Thyroid gland (tissue), 4 donors: ENCODE measurements at regions not wholly inside any gene's neighbourhood (a gene's known extent, or its start where the extent isn't known, plus 50 kb on each side); places are given as distances from the start of the nearest gene placed in this dataset.

ENCODE experiments used
- DNase-seq, 2 donors: peaks; one replicate each; pipeline ENCODE4 v3.0.0-alpha.2; 2019
- H3K27ac ChIP-seq, 3 donors: fragments of 200-600 bp; sonication (generic); 1 replicate in 2 of 3; 2 replicates in 1 of 3; pipeline ENCODE4 v1.5.1; 2016 to 2019; ENCODE audit warnings: mild to moderate bottlenecking in 1 of 3, moderate library complexity in 1 of 3
- H3K27me3 ChIP-seq: fragments of 200-600 bp; sonication (generic); one replicate; pipeline ENCODE4 v1.5.1; 2019
- H3K36me3 ChIP-seq, 2 donors: fragments of 200-600 bp; sonication (generic); one replicate each; pipeline ENCODE4 v1.5.1; 2016 to 2019
- H3K4me1 ChIP-seq, 2 donors: fragments of 200-600 bp; sonication (generic); one replicate each; pipeline ENCODE4 v1.5.1; 2017 to 2019
- H3K4me3 ChIP-seq, 3 donors: fragments of 200-600 bp; sonication (generic); replicated peaks in 1 of 3; 1 replicate in 2 of 3; 2 replicates in 1 of 3; pipeline ENCODE4 v1.5.1; 2016; ENCODE audit warnings: mild to moderate bottlenecking in 1 of 3
- H3K9me3 ChIP-seq: fragments of 200-600 bp; sonication (generic); one replicate; pipeline ENCODE4 v1.5.1; 2017
- POLR2A ChIP-seq, 2 donors: fragments of 450-650 bp; IDR thresholded peaks; one replicate each; pipeline ENCODE4 v1.6.1; 2017; ENCODE audit warnings: antibody characterized with exemption in 2 of 2, mild to moderate bottlenecking in 2 of 2, moderate library complexity in 1 of 2
- WGBS, 2 donors: methylation state at CpG; one replicate each; pipeline ENCODE4 v1.1.5; 2017; 5-methylcytosine and 5-hydroxymethylcytosine counted together
- intact Hi-C: fragments of 100-400 bp; cut with DNase I; formaldehyde crosslinking; loops from one replicate; pipeline ENCODE4 v1.15.1; 2023
- TF ChIP-seq, protein P1 (sequence below), 6 experiments: fragments of 200-600 bp in 3 of 6; fragments of 450-650 bp in 3 of 6; sonication (generic) in 3 of 6; IDR thresholded peaks; one replicate each; pipeline ENCODE4 v1.5.1; 2016 to 2019; ENCODE audit warnings: antibody characterized with exemption in 6 of 6, mild to moderate bottlenecking in 2 of 6, inconsistent platforms in 1 of 6, moderate library complexity in 1 of 6

DNA sequence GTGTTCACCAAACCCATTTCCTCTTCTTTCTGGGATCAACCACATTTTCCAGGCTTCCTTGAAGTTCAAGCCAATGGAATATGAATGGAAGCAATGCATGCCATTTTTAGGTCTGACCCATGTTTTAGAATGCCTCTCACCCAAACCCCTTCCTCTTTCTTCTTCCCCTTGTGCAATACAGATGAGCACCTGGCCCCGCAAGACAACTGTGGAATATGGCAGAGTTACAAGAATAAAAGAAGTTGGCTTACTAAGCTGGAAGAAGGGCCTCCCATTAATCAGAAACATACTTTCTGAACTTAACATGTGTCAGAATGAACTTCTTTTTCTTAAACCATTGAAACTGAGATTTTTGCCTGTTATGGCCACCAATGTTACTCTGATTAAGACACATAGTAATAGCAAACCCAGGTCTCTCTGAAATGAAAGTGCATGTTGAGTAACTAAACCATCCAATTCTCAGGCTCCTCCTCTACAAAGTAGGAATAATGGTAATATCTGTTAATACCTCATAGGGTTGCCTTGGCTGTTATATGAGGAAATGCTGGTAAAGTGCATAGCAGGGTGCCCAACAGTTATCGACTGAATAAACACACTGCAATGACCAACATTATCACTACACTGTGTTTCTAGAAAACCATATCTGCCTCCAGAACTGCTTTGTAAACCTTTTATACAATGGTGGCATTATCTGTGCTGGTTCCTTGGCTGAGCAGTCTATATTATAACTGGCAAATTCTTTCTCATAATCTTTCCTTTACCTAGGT lies 382.2 kb upstream of the NRP1 start:
- 90 to 97% methylated on average over 2 of the region's 2 CpGs for WGBS, 2 donors
- Histone ChIP-seq H3K4me3 (no peak overlapping the region), H3K27me3 (no peaks in the 10 kb centered on the region), H3K9me3 (no peaks in the 10 kb centered on the region), H3K27ac (no peak overlapping the region), H3K36me3 (no peaks in the 10 kb centered on the region), H3K4me1 (no peaks in the 10 kb centered on the region)
- no peak for TF ChIP-seq POLR2A (IDR thresholded peaks at IDR 0.05)
- TF ChIP-seq, protein P1, sequence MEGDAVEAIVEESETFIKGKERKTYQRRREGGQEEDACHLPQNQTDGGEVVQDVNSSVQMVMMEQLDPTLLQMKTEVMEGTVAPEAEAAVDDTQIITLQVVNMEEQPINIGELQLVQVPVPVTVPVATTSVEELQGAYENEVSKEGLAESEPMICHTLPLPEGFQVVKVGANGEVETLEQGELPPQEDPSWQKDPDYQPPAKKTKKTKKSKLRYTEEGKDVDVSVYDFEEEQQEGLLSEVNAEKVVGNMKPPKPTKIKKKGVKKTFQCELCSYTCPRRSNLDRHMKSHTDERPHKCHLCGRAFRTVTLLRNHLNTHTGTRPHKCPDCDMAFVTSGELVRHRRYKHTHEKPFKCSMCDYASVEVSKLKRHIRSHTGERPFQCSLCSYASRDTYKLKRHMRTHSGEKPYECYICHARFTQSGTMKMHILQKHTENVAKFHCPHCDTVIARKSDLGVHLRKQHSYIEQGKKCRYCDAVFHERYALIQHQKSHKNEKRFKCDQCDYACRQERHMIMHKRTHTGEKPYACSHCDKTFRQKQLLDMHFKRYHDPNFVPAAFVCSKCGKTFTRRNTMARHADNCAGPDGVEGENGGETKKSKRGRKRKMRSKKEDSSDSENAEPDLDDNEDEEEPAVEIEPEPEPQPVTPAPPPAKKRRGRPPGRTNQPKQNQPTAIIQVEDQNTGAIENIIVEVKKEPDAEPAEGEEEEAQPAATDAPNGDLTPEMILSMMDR (IDR thresholded peaks at IDR 0.05) = no peak
- no peak for DNase-seq
- intact Hi-C loops = no loop called here

DNA sequence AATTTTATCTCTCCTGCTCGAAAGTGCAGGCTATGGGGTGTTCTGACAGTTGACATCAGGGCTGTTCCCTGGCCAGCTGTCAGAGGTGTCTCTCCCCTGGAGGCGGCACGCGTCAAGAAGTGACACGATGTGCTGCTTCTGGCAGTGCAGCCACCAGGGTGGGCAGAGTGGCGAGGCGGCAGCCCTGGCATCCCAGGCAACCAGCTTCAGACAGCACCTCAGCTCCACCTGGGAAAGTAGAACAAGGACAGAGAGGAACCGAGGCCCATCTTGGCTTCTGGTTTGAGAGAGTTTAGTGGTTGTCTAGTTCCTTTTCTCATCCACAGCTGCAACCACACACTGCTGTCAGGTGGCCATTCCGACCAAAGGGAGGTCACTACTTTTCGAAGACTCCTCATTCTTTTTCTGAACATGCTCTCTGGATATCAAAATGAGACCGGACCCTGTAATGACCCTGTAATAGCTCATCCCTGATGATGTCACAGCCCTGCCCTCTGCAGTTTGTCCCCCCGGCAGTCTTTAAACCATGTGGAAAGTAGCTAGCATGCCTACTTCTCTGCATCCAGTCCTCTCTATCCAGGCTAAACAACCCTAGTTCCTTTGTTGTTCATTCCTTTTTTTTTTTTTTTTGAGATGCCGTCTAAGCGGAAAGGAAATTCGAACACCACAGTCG lies 381.0 kb upstream of the NRP1 start:
- intact Hi-C loops = no loop called here
- TF ChIP-seq, protein P1 (IDR thresholded peaks at IDR 0.05) = no peak
- TF ChIP-seq POLR2A (IDR thresholded peaks at IDR 0.05) = no peak
- no peaks in the 10 kb centered on the region for H3K27me3 ChIP-seq
- 81 to 87% methylated on average over 16 of the region's 16 CpGs for WGBS, 2 donors
- no peak for DNase-seq
- no peaks in the 10 kb centered on the region for H3K9me3 ChIP-seq
- H3K4me3 ChIP-seq = no peak overlapping the region
- H3K36me3 ChIP-seq = no peaks in the 10 kb centered on the region
- no peaks in the 10 kb centered on the region for H3K4me1 ChIP-seq
- H3K27ac ChIP-seq = no peak overlapping the region

DNA sequence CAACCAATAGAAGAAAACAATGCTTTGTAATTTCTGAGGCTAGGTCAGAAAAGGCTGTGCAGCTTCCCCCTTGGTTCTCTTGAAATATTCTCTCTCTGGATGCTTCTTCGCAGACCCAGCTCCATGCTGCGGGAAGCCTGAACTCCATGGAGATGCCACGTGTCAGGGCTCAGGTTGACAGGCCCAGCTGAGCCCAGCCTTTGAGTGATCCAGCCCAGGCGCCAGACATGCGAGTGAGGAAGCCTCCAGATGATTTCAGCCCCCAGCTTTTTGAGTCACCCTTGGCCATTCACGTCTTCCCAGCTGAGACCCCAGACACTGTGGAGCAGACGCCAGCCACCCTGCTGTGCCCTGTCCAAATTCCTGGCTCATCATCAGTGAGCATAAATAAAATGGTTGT lies 378.4 kb upstream of the NRP1 start:
- intact Hi-C loops = no loop called here

DNA sequence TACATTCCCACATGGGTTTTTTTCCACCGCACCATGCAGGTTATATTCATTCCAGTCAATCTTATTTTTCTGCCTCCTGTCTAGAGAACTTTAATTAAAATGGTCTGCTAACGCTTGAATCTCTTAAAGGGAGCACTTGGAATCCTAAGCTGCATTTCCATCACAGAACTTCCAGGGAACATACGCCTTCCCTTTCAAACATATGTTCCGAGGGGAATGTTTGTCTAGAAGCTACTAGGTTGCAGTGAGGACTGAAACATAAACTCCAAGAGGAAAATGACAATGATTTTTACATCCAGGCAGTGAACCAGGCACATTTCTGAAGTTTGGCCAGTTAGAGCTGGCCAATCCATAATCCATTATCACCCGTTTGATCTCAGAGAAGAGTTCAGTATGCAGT lies 375.5 kb upstream of the NRP1 start:
- intact Hi-C loops = no loop called here
- TF ChIP-seq, protein P1 (IDR thresholded peaks at IDR 0.05) = no peak
- TF ChIP-seq POLR2A (IDR thresholded peaks at IDR 0.05) = no peak
- Histone ChIP-seq H3K9me3 (no peaks in the 10 kb centered on the region), H3K27ac (no peak overlapping the region), H3K36me3 (no peaks in the 10 kb centered on the region), H3K4me1 (no peaks in the 10 kb centered on the region), H3K4me3 (no peak overlapping the region), H3K27me3 (no peaks in the 10 kb centered on the region)
- DNase-seq = no peak
- WGBS, 2 donors = 87 to 91% methylated on average over 5 of the region's 5 CpGs

More for the DNA sequence above, 378.4 kb upstream of the NRP1 start:
- H3K27ac ChIP-seq = no peak overlapping the region
- no peak overlapping the region for H3K4me3 ChIP-seq
- no peaks in the 10 kb centered on the region for H3K9me3 ChIP-seq
- 93 to 96% methylated on average over 5 to 7 of the region's 7 CpGs for WGBS, 2 donors
- H3K27me3 ChIP-seq = no peaks in the 10 kb centered on the region
- DNase-seq = no peak
- H3K36me3 ChIP-seq = no peaks in the 10 kb centered on the region
- TF ChIP-seq, protein P1 (IDR thresholded peaks at IDR 0.05) = no peak
- no peak for TF ChIP-seq POLR2A (IDR thresholded peaks at IDR 0.05)
- H3K4me1 ChIP-seq = no peaks in the 10 kb centered on the region
